ENCODE measurements at regions not wholly inside any gene's neighbourhood (a gene's known extent, or its start where the extent isn't known, plus 50 kb on each side); places are given as distances from the start of the nearest gene placed in this dataset.
"Not testable (repeated sequence)": the region's sequence is repeated elsewhere in the genome, so short reads cannot be mapped to it uniquely, and the experiment has no call there.

GRCh38 chr1:70820396-70820795, 227.2 kb downstream of the PTGER3 start:
- DNase-seq (ENCODE audit: low spot score): no peak

- no peak for DNase-seq (ENCODE audit: low spot score)
Observed at GRCh38 chr1:70820995-70821394, 226.6 kb downstream of the PTGER3 start.

GRCh38 chr1:70826428-70826827, 221.2 kb downstream of the PTGER3 start:
- DNase-seq (ENCODE audit: low spot score): no peak

GRCh38 chr1:70827030-70827429, 220.6 kb downstream of the PTGER3 start:
- no peak for DNase-seq (ENCODE audit: low spot score)

- DNase-seq (ENCODE audit: low spot score): no peak
Observed at GRCh38 chr1:70828177-70828576, 219.4 kb downstream of the PTGER3 start.

GRCh38 chr1:70834365-70834764, 213.3 kb downstream of the PTGER3 start:
- not testable (repeated sequence) for DNase-seq (ENCODE audit: low spot score)

- DNase-seq (ENCODE audit: low spot score): no peak
Observed at GRCh38 chr1:70836456-70836855, 211.2 kb downstream of the PTGER3 start.

- peak; percentile 11 for DNase-seq (ENCODE audit: low spot score)
Observed at GRCh38 chr1:70840260-70840953, 207.2 kb downstream of the PTGER3 start.

- no peak for DNase-seq (ENCODE audit: low spot score)
Observed at GRCh38 chr1:70842562-70842961, 205.1 kb downstream of the PTGER3 start.

- no peak for DNase-seq (ENCODE audit: low spot score)
Observed at GRCh38 chr1:70843452-70843851, 204.2 kb downstream of the PTGER3 start.

GRCh38 chr1:70847013-70847412, 200.6 kb downstream of the PTGER3 start:
- no peak for DNase-seq (ENCODE audit: low spot score)

GRCh38 chr1:70855203-70855602, 192.4 kb downstream of the PTGER3 start:
- no peak for DNase-seq (ENCODE audit: low spot score)

- DNase-seq (ENCODE audit: low spot score): no peak
Observed at GRCh38 chr1:70856201-70856600, 191.4 kb downstream of the PTGER3 start.

- peak; percentile 14 for DNase-seq (ENCODE audit: low spot score)
Observed at GRCh38 chr1:70863239-70863638, 184.4 kb downstream of the PTGER3 start.

- peak; percentile 46 for DNase-seq (ENCODE audit: low spot score)
Observed at GRCh38 chr1:70864302-70864701, 183.3 kb downstream of the PTGER3 start.

- DNase-seq (ENCODE audit: low spot score): no peak
Observed at GRCh38 chr1:70866542-70867264, 180.9 kb downstream of the PTGER3 start.

- no peak for DNase-seq (ENCODE audit: low spot score)
Observed at GRCh38 chr1:70871790-70872189, 175.8 kb downstream of the PTGER3 start.

GRCh38 chr1:70874063-70874462, 173.6 kb downstream of the PTGER3 start:
- DNase-seq (ENCODE audit: low spot score): no peak

GRCh38 chr1:70874818-70875217, 172.8 kb downstream of the PTGER3 start:
- peak; percentile 44 for DNase-seq (ENCODE audit: low spot score)

GRCh38 chr1:70877343-70877742, 170.3 kb downstream of the PTGER3 start:
- no peak for DNase-seq (ENCODE audit: low spot score)

GRCh38 chr1:70887936-70888335, 159.7 kb downstream of the PTGER3 start:
- DNase-seq (ENCODE audit: low spot score): no peak

- no peak for DNase-seq (ENCODE audit: low spot score)
Observed at GRCh38 chr1:70888722-70889121, 158.9 kb downstream of the PTGER3 start.

- no peak for DNase-seq (ENCODE audit: low spot score)
Observed at GRCh38 chr1:70890408-70890807, 157.2 kb downstream of the PTGER3 start.
